KMS-11 (cell line): ENCODE measurements at regions not wholly inside any gene's neighbourhood (a gene's known extent, or its start where the extent isn't known, plus 50 kb on each side); places are given as distances from the start of the nearest gene placed in this dataset.
A peak's percentile ranks its signal among the peaks of the same experiment; 100 is the strongest.

Experiments used
- H2AFZ ChIP-seq: fragments of 200-600 bp; sonication (generic); 2 replicates; pipeline ENCODE4 v1.6.1; 2016; ENCODE audit warnings: antibody characterized with exemption, mixed run types, low read depth
- H3K27ac ChIP-seq: fragments of 200-600 bp; sonication (generic); 2 replicates; pipeline ENCODE4 v1.6.1; 2016; ENCODE audit warnings: mild to moderate bottlenecking, mixed run types
- H3K27me3 ChIP-seq: fragments of 200-600 bp; sonication (generic); 2 replicates; pipeline ENCODE4 v1.6.1; 2017; ENCODE audit warnings: mild to moderate bottlenecking, low read depth, mixed run types, moderate library complexity; ENCODE audit not compliant: insufficient read depth
- H3K36me3 ChIP-seq: fragments of 200-600 bp; sonication (generic); 2 replicates; pipeline ENCODE4 v1.6.1; 2017; ENCODE audit warnings: mild to moderate bottlenecking, mixed run types; ENCODE audit not compliant: insufficient read depth
- H3K4me1 ChIP-seq: fragments of 200-600 bp; sonication (generic); 2 replicates; pipeline ENCODE4 v1.6.1; 2016; ENCODE audit warnings: mild to moderate bottlenecking, low read depth, mixed run types; ENCODE audit not compliant: poor library complexity, severe bottlenecking
- H3K4me2 ChIP-seq: fragments of 200-600 bp; sonication (generic); 2 replicates; pipeline ENCODE4 v1.7.0; 2016; ENCODE audit warnings: mild to moderate bottlenecking, mixed run types
- H3K4me3 ChIP-seq: fragments of 200-600 bp; sonication (generic); IDR thresholded peaks from 2 replicates; pipeline ENCODE4 v1.6.1; 2017; ENCODE audit warnings: low read depth, low read length, mixed read lengths; ENCODE audit not compliant: insufficient read depth
- H3K79me2 ChIP-seq: fragments of 200-600 bp; sonication (generic); 2 replicates; pipeline ENCODE4 v1.6.1; 2016; ENCODE audit warnings: low read depth, mixed run types; ENCODE audit not compliant: insufficient read depth
- H3K9ac ChIP-seq: fragments of 200-600 bp; sonication (generic); 2 replicates; pipeline ENCODE4 v1.6.1; 2016; ENCODE audit warnings: mild to moderate bottlenecking, mixed run types
- H4K20me1 ChIP-seq: fragments of 200-600 bp; sonication (generic); 2 replicates; pipeline ENCODE4 v1.6.1; 2016; ENCODE audit warnings: mild to moderate bottlenecking, mixed run types; ENCODE audit not compliant: insufficient read depth
- TF ChIP-seq, protein P1 (sequence below): fragments of 200-600 bp; sonication (generic); conservative IDR thresholded peaks from 2 replicates; pipeline ENCODE4 v1.6.1; 2017; ENCODE audit warnings: low read depth, mild to moderate bottlenecking, antibody characterized with exemption, low read length, moderate library complexity, mixed read lengths

DNA sequence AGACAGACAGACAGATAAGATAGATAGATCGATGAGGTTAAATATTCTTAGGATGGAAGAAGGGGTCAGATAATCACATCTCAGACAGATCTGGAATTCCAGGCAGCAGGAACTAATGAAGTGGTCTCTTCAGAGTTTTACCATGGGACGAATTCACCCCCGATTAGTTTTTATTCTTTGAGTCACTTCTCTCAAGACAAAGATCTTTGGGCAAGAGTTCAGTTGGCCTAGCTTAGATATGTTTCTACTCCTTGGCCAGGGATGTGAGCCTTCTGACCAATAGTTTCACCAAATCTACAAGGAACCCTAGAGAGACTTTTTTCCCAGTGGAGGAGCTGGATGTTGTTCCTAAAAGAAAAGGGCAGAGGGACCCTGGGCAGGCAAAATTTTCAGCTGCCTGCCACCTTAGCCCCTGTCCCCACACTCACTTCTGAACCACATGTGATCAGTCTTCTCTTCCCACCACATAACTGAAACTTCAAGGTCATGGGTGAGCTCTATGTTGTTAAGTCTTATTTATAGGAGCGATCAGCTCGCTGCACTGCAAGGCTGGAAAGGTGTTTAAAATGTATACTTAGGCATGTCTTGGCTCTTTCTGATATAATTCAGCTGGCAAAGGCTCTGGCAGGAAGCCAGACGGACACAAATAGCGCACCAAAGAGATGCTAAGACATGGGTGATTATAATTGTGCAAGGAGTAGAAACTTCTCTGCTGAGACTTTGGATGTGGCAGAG is 132.9 kb downstream of the PALM2AKAP2 start:
- Histone ChIP-seq H2AFZ (peak overlapping the region; percentile 60), H3K4me3 (no peak overlapping the region), H3K27ac (peak overlapping the region; percentile 49), H3K4me2 (peak overlapping the region; percentile 83), H3K36me3 (no peaks in the 10 kb centered on the region), H3K4me1 (peaks cover 82% of the 10 kb centered on the region), H3K9ac (no peak overlapping the region), H3K79me2 (no peaks in the 10 kb centered on the region), H4K20me1 (no peaks in the 10 kb centered on the region), H3K27me3 (no peaks in the 10 kb centered on the region)
- TF ChIP-seq, protein P1, sequence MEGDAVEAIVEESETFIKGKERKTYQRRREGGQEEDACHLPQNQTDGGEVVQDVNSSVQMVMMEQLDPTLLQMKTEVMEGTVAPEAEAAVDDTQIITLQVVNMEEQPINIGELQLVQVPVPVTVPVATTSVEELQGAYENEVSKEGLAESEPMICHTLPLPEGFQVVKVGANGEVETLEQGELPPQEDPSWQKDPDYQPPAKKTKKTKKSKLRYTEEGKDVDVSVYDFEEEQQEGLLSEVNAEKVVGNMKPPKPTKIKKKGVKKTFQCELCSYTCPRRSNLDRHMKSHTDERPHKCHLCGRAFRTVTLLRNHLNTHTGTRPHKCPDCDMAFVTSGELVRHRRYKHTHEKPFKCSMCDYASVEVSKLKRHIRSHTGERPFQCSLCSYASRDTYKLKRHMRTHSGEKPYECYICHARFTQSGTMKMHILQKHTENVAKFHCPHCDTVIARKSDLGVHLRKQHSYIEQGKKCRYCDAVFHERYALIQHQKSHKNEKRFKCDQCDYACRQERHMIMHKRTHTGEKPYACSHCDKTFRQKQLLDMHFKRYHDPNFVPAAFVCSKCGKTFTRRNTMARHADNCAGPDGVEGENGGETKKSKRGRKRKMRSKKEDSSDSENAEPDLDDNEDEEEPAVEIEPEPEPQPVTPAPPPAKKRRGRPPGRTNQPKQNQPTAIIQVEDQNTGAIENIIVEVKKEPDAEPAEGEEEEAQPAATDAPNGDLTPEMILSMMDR: no peak

DNA sequence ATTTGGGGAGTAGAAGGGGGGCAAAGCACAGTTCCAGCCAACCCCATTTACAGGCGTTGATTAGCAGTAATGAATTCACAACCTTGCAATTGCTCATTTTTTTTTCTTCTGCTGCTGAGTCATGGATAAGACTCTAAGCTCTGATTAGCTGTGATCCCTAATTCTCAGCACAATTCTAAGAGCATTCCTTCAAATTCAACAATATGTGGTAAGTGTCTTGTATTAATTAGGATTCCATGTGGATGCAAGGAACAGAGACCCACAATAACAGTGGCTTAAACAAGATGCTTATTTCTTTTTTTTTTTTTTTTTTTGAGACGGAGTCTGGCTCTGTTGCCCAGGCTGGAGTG is 133.4 kb downstream of the PALM2AKAP2 start:
- no peak overlapping the region for H3K9ac ChIP-seq
- no peak overlapping the region for H3K4me3 ChIP-seq
- TF ChIP-seq, protein P1: no peak
- no peaks in the 10 kb centered on the region for H3K36me3 ChIP-seq
- peaks cover 82% of the 10 kb centered on the region for H3K4me1 ChIP-seq
- H3K27me3 ChIP-seq: no peaks in the 10 kb centered on the region
- H3K4me2 ChIP-seq: peak overlapping the region; percentile 83
- no peaks in the 10 kb centered on the region for H3K79me2 ChIP-seq
- H3K27ac ChIP-seq: peak overlapping the region; percentile 49
- no peaks in the 10 kb centered on the region for H4K20me1 ChIP-seq
- H2AFZ ChIP-seq: peak overlapping the region; percentile 60

DNA sequence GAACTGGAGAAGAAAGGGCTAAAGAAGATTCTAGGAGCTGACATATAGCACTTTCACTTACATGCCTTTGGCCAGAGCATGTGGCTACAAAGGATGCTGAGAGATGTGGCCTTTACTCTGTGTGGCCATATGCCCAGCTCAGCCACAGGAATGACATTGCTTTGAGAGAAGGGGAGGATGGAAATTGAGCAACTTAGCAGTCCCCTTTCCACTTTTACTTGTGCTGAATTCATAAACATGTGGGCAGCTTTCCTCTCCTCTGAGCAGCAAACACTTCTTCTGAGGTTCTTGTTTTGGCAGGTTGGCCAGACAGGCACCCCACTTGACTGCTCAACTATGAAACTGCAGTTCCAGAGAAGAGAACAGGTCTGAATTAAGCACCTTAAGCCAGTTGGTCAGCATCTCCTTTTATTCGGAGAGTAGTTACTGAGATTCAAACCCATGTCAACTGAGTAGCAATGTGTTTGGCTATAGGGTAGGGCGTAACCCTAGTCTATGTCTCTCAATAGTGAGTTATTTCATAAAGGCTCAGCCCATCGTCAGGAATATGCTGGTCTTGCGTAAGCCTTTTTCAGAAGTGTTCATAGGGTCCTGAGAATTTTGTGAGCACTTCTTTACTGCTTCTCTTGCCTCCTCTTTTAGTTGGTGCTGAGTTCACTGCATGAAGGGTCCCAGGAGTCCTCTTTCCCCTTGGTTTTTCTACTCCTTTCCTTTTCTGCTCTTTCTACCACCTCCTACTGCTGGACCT is 134.5 kb downstream of the PALM2AKAP2 start:
- TF ChIP-seq, protein P1: no peak
- Histone ChIP-seq H4K20me1 (no peaks in the 10 kb centered on the region), H3K4me1 (peaks cover 91% of the 10 kb centered on the region), H3K79me2 (no peaks in the 10 kb centered on the region), H3K4me3 (no peak overlapping the region), H2AFZ (peak overlapping the region; percentile 6; the same call in 1 of the 2 replicates), H3K9ac (no peak overlapping the region), H3K27ac (peak overlapping the region; percentile 28; the same call in 1 of the 2 replicates), H3K4me2 (peak overlapping the region; percentile 51; the same call in 1 of the 2 replicates), H3K36me3 (no peaks in the 10 kb centered on the region), H3K27me3 (no peaks in the 10 kb centered on the region)

DNA sequence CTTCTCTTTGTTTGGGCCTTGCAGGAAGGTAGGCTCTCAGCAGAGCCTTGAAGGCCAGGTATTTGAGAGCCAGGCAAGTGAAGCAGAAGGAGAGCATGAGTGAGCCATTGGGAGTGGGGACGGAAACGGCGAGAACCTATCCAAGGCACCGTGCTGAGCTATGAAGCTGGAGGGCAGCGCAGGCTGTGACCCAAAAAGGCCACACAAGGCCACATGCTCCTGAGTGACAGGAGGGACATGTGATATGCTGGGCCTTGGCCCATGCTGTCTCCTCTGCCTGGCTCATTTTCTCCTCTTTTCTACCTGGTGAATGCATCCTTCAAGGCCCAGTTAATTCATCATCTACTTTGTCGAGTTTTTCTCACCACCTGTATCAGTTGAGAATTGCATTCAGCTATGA is 136.3 kb downstream of the PALM2AKAP2 start:
- H4K20me1 ChIP-seq: no peaks in the 10 kb centered on the region
- TF ChIP-seq, protein P1: no peak
- no peak overlapping the region for H3K4me3 ChIP-seq
- H3K79me2 ChIP-seq: no peaks in the 10 kb centered on the region
- no peaks in the 10 kb centered on the region for H3K36me3 ChIP-seq
- peak overlapping the region; percentile 97 for H3K27ac ChIP-seq
- H3K27me3 ChIP-seq: no peaks in the 10 kb centered on the region
- H3K4me1 ChIP-seq: peaks cover 99% of the 10 kb centered on the region
- H3K9ac ChIP-seq: 0 out of 2 replicates have a peak overlapping the region, but pooled peaks have one; percentile 75
- H3K4me2 ChIP-seq: peak overlapping the region; percentile 93; the same call in 1 of the 2 replicates
- H2AFZ ChIP-seq: peak overlapping the region; percentile 29; the same call in 1 of the 2 replicates
